GM18870 (cell line): ENCODE measurements at regions not wholly inside any gene's neighbourhood (a gene's known extent, or its start where the extent isn't known, plus 50 kb on each side); places are given as distances from the start of the nearest gene placed in this dataset.
"Not testable (repeated sequence)": the region's sequence is repeated elsewhere in the genome, so short reads cannot be mapped to it uniquely, and the experiment has no call there.

Experiments used
- ATAC-seq: cut with Tn5 transposase; IDR thresholded peaks from one replicate; pipeline ENCODE4 v1.9.1; 2021; ENCODE audit warnings: moderate library complexity; ENCODE audit not compliant: unreplicated experiment

GRCh38 chr9:83191154-83191553 is 128.2 kb upstream of the RASEF start:
- no peak for ATAC-seq

- not testable (repeated sequence) for ATAC-seq
Measured at GRCh38 chr9:83189026-83189425, 126.1 kb upstream of the RASEF start.

- ATAC-seq, result no peak
Measured at GRCh38 chr9:83188277-83188676, 125.3 kb upstream of the RASEF start.

GRCh38 chr9:83186155-83186737 is 123.3 kb upstream of the RASEF start:
- ATAC-seq, result no peak

DNA sequence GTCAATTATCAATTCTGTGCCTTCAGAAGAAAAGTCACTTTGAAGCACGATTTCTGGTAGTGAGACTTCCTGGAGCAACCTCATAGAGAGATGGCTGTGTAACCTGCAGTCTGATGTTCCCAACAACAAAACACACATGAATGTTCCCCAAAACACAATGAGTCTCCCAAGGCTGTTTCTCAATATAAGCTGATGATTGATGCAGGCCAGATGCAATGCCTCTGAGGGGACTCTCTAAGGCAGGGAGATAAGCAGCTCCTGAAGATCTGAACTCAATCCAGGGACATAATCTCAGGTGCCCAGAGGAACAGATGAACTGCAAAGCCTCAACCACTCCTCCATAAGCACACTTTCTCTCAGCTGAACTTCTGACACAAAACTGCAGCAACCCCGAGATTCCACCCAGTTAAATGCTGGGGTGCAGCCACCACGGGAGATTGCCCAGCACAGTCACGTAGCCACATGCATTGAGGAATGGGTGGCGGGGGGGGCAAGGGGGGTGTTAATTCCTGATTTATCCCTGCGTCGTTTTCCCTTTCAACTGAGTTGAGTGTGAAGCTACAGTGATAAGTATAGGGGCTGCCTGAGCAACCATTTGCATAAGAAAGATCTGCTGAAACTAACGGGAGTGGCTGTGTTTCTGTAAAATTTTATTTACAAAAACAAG is 122.7 kb upstream of the RASEF start:
- ATAC-seq, result no peak

DNA sequence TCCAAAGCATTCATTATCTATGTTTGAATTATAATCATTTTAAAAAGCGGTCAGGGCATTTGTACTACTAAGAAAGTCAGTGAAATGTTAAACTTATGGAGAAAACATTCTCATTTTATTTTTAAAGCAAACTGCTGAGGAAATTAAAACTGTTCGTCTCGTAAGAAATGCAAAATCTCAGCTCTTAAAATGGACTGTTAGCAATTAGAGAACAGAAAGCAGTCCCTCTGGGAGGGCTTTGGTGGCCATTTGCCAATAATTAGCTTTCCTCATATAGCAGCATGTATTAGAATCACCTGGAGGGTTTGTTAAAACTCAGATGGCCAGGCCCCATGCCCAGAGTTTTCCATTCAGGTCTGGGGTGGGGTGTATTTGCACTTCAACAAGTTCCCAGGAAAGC is 120.7 kb upstream of the RASEF start:
- ATAC-seq, result no peak

DNA sequence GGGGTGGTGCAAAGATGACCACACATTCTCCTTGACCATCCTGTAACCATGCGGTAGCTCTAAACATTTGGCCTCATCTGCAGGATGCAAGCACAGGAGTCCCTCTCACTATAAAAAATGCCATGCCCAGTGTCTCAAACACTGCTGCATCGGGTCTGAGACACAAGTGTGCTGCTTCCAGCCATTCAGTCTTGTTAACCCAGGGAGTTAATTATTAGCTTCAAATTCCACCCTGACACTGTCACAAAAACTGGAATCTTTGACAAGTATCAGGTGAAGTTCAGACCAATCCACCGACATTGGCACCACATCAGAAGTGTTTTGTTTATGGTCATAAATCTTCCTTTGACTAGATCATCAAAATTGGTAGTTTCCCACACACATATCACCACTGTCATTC is 119.1 kb upstream of the RASEF start:
- no peak for ATAC-seq

DNA sequence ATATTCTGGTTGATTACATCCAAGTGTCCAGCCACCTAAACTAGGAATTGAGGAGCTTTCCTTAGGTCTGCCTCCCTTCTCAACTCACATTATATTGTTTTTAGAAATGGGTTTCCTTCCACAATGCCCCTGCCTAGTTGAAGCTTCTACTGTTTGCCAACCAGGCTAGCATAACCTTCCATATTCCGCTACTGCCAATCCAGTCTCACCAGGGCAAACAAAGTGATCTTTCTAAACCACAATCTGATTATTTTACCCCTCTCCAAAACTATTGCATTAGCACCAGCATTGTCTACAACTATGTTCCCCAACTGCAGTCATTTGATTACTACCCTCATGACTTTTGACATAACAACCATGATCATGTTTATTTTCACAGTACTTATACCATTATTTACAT is 115.8 kb upstream of the RASEF start:
- ATAC-seq, result no peak

DNA sequence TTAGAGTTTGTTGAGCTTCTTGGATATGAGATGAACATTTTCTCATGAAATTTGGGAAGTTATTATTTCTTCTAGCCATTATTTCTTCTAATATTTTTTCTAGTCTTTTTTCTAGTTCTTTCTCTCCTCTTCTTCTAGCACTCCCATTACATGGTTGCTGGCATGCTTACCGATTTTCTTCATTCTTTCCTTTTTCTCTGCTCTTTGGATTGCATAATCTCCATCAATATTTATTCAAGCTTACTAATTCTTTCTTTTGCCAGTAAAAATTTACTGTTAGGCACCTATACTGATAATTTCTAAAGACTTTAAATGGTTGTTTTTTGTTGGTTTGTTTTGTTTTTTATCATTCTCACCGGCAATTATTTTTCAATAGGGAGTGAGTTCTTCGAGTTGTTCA is 114.8 kb upstream of the RASEF start:
- no peak for ATAC-seq

GRCh38 chr9:83167126-83167525 is 104.2 kb upstream of the RASEF start:
- no peak for ATAC-seq

- ATAC-seq, result no peak
Measured at GRCh38 chr9:83166372-83166771, 103.4 kb upstream of the RASEF start.

GRCh38 chr9:83155733-83156132 is 92.8 kb upstream of the RASEF start:
- no peak for ATAC-seq

- peak; percentile 36 for ATAC-seq
Measured at GRCh38 chr9:83154821-83155220, 91.9 kb upstream of the RASEF start.

GRCh38 chr9:83154087-83154736 is 91.3 kb upstream of the RASEF start:
- peak; percentile 96 for ATAC-seq

- peak; percentile 49 for ATAC-seq
Measured at GRCh38 chr9:83153030-83153429, 90.1 kb upstream of the RASEF start.

DNA sequence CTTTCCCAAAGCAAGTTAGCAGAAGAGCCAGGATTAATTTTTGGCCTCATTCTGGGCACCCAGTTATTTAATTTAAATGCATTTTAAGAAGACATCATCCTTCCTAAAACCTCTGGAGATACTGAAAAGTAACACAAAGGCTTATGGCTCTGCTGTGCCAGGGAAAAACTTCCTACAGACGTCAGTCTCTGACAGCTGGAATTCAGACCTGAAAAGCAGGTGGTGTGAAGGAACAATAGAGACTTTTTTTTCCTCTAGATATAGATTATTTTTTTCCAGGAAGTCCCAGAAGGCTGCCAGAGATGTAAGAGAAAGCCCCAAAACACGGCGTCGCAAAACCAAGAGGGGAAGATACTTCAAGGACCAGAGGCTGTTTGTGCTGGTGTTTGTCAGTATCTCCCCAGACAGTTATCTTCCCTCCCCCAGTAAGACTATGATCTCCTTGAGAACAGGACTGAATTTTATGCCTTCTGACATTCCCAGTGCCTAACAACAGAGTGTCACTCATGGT is 88.7 kb upstream of the RASEF start:
- no peak for ATAC-seq

- ATAC-seq, result no peak
Measured at GRCh38 chr9:83147315-83148149, 84.6 kb upstream of the RASEF start.

DNA sequence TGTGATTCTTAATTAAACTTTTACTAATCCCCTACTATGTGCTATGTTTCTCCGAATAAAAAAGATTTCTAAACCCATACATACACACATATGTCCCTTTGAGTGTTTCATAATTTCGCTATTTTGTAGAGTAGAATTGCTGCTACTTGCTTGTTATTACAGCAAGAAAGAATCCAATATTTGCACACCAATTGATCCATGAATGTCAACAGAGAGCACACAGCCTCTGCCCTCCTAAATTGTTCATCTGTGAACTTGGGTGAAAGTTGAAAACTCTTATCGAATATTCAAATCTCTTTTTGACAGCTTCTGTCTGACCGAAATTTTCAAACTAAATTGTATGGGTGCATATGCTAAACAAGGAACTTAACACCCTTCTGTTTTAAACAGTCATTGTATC is 83.4 kb upstream of the RASEF start:
- no peak for ATAC-seq

DNA sequence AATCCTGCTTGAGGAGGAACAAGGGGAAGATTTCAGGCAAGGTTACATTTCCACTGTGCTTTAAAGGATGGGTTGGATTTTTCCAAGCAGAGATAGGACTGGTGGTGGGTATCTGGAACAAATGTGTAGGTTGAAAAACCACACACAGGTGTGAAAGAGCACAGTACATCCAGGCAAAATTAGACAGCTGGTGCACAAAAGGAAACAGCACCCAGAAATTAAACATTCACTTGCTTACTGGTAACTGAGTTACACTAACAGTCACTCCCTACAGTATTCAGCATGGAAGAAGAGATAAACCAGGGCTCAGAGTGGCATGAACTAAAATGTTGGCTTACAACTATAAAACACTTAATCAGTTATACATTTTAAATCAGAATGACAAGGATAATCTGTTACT is 81.5 kb upstream of the RASEF start:
- ATAC-seq, result no peak

GRCh38 chr9:83142389-83142788 is 79.4 kb upstream of the RASEF start:
- no peak for ATAC-seq

DNA sequence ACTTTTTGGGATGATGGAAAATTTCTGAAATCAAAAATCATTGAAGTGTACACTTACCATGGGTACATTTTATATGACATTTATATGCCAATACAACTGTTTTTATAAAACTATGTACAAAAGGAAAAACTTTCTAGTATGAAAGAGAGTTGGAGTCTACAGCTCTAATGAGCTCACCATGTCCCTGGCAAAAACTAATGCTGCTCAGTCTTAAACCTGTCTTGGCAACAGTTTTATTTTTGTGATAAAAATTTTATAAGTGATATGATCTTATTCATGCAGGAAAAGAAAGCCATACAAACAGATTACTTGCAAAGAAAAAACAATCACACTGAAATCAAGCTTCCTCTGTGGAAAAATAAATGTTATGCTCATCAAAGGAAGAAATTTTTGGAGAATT is 78.9 kb upstream of the RASEF start:
- no peak for ATAC-seq
